HepG2 (cell line): ENCODE measurements at regions not wholly inside any gene's neighbourhood (a gene's known extent, or its start where the extent isn't known, plus 50 kb on each side); places are given as distances from the start of the nearest gene placed in this dataset.

ENCODE experiments used
- ATAC-seq: fragments of 200-7000 bp; cut with Tn5 transposase; 3 replicates; pipeline ENCODE4 v1.9.1; 2020; ENCODE audit warnings: mild to moderate bottlenecking, moderate library complexity
- BruUV-seq: library from RNA; stranded (reverse); fragments of 400-500 nt; replicated peaks from 2 replicates; lab custom pipeline; 2021; lab: Mats Ljungman, UMichigan
- CTCF ChIA-PET: fragments of 300-600 bp; formaldehyde crosslinking; extraction: SDS; loops from one replicate; lab custom pipeline; 2021; ENCODE audit warnings: low total read pairs, inconsistent platforms, low intra/inter-chr PET ratio; lab: Yijun Ruan, JAX
- POLR2A ChIA-PET: fragments of 350-600 bp; sonication (Branson Sonifier 250); formaldehyde crosslinking; loops from one replicate; lab custom pipeline; 2020; ENCODE audit warnings: antibody characterized with exemption, inconsistent platforms; lab: Yijun Ruan, JAX
- DNase-seq: peaks from one replicate; pipeline ENCODE4 v3.0.0-alpha.2; 2015; ENCODE audit warnings: low spot score
- FAIRE-seq: peaks from 3 replicates; lab custom pipeline; 2011; peaks lifted over from hg19 to GRCh38; lab: Jason Lieb, UNC
- H2AFZ ChIP-seq: one replicate; pipeline ENCODE4 v1.6.1; 2011; ENCODE audit warnings: low read length, inconsistent platforms
- H3K27ac ChIP-seq: fragments of 300-600 bp; 3 replicates; pipeline ENCODE4 v1.8.0; 2011; ENCODE audit warnings: mixed run types, mild to moderate bottlenecking, mixed read lengths, low read length, inconsistent platforms; ENCODE audit not compliant: insufficient read depth; ENCODE audit errors: extremely low read length
- H3K27me3 ChIP-seq, 2 experiments: fragments of 200-600 bp in 1 of 2; 2 replicates in 1 of 2; 3 replicates in 1 of 2; pipeline versions ENCODE4 v1.6.0 to v1.8.0; 2011; ENCODE audit warnings: low read length in 2 of 2, mild to moderate bottlenecking in 2 of 2, moderate library complexity in 2 of 2, inconsistent platforms in 1 of 2; ENCODE audit not compliant: insufficient read depth in 2 of 2, control insufficient read depth in 1 of 2
- H3K36me3 ChIP-seq, 2 experiments: fragments of 200-600 bp in 1 of 2; replicated peaks in 1 of 2; 2 replicates in 1 of 2; 3 replicates in 1 of 2; pipeline versions ENCODE4 v1.5.1 to v1.8.0; 2011; ENCODE audit warnings: low read length in 2 of 2, inconsistent platforms in 1 of 2; ENCODE audit not compliant: insufficient read depth in 2 of 2, control insufficient read depth in 1 of 2
- H3K4me1 ChIP-seq: 2 replicates; pipeline ENCODE4 v1.5.1; 2012; ENCODE audit warnings: low read length, inconsistent platforms; ENCODE audit not compliant: insufficient read depth
- H3K4me2 ChIP-seq: 2 replicates; pipeline ENCODE4 v1.6.0; 2011; ENCODE audit warnings: low read depth, low read length, inconsistent platforms
- H3K4me3 ChIP-seq, 3 experiments: fragments of 200-600 bp in 1 of 3; sonication (generic), shearing (Covaris generic) in 1 of 3; replicated peaks in 1 of 3; 2 replicates each; pipeline ENCODE4 v1.5.1; 2011 to 2016; ENCODE audit warnings: low read length in 3 of 3, inconsistent platforms in 2 of 3, low read depth in 2 of 3, mild to moderate bottlenecking in 2 of 3, control low read depth in 1 of 3, mixed read lengths in 1 of 3; ENCODE audit not compliant: insufficient read depth in 1 of 3
- H3K79me2 ChIP-seq: one replicate; pipeline ENCODE4 v1.6.1; 2011; ENCODE audit warnings: low read length, inconsistent platforms; ENCODE audit not compliant: insufficient read depth
- H3K9ac ChIP-seq: 2 replicates; pipeline ENCODE4 v1.6.0; 2011; ENCODE audit warnings: mild to moderate bottlenecking, low read depth, low read length, inconsistent platforms; ENCODE audit not compliant: insufficient read depth
- H3K9me3 ChIP-seq: 2 replicates; pipeline ENCODE4 v1.5.1; 2012; ENCODE audit warnings: mild to moderate bottlenecking, low read length
- H4K20me1 ChIP-seq: 2 replicates; pipeline ENCODE4 v1.6.0; 2011; ENCODE audit warnings: inconsistent platforms, mild to moderate bottlenecking, low read length, moderate library complexity; ENCODE audit not compliant: insufficient read depth
- ADNP ChIP-seq: sonication (generic); formaldehyde crosslinking; IDR thresholded peaks from 2 replicates; pipeline ENCODE4 v1.4.0; 2020; ENCODE audit warnings: missing genetic modification reagents
- EED ChIP-seq: sonication (generic); formaldehyde crosslinking; IDR thresholded peaks from 2 replicates; pipeline ENCODE4 v1.5.0; 2020; ENCODE audit warnings: mild to moderate bottlenecking, missing genetic modification reagents
- HDAC1 ChIP-seq: sonication (generic); formaldehyde crosslinking; IDR thresholded peaks from 2 replicates; pipeline ENCODE4 v1.5.1; 2020; ENCODE audit warnings: mild to moderate bottlenecking, missing genetic modification reagents
- HDAC2 ChIP-seq: sonication (generic); formaldehyde crosslinking; IDR thresholded peaks from 2 replicates; pipeline ENCODE4 v1.4.0; 2020; ENCODE audit warnings: missing genetic modification reagents
- MBD4 ChIP-seq: IDR thresholded peaks from 2 replicates; pipeline ENCODE4 v1.6.1; 2012; ENCODE audit warnings: low read length, inconsistent platforms, borderline replicate concordance
- POLR2AphosphoS2 ChIP-seq: IDR thresholded peaks from 2 replicates; pipeline ENCODE4 v1.6.1; 2011; ENCODE audit warnings: low read depth, low read length, improper control_type of control experiment
- PRMT3 ChIP-seq: sonication (generic); formaldehyde crosslinking; IDR thresholded peaks from 2 replicates; pipeline ENCODE4 v1.8.1; 2022; ENCODE audit warnings: low read depth, mild to moderate bottlenecking, moderate library complexity, missing genetic modification reagents, borderline replicate concordance
- TAF1 ChIP-seq: sonication (generic); formaldehyde crosslinking; IDR thresholded peaks from 2 replicates; pipeline ENCODE4 v1.4.0; 2020; ENCODE audit warnings: missing genetic modification reagents
- ZNF354B ChIP-seq: sonication (generic); formaldehyde crosslinking; IDR thresholded peaks from 2 replicates; pipeline ENCODE4 v1.8.0; 2022; ENCODE audit warnings: mild to moderate bottlenecking, missing genetic modification reagents
- ZNF562 ChIP-seq: sonication (generic); formaldehyde crosslinking; IDR thresholded peaks from 2 replicates; pipeline ENCODE4 v1.8.0; 2022; ENCODE audit warnings: missing genetic modification reagents, borderline replicate concordance
- ZNF607 ChIP-seq: sonication (generic); formaldehyde crosslinking; IDR thresholded peaks from 2 replicates; pipeline ENCODE4 v1.5.1; 2020; ENCODE audit warnings: missing genetic modification reagents, mild to moderate bottlenecking, borderline replicate concordance
- ZNF788 ChIP-seq: sonication (generic); formaldehyde crosslinking; IDR thresholded peaks from 2 replicates; pipeline ENCODE4 v1.5.0; 2020; ENCODE audit warnings: mild to moderate bottlenecking, missing genetic modification reagents, borderline replicate concordance
- WGBS: methylation state at CpG from one replicate; pipeline ENCODE4 v1.1.6; 2017; ENCODE audit warnings: low lambda C conversion rate; 5-methylcytosine and 5-hydroxymethylcytosine counted together
- in situ Hi-C: cut with HindIII; loops from 2 replicates; pipeline ENCODE4 v1.10.0; 2017; ENCODE audit warnings: low pct_unique_long_range_greater_than_20kb; ENCODE audit not compliant: extremely low pct_ligation_motif_present
- intact Hi-C: fragments of 100-400 bp; cut with micrococcal nuclease; formaldehyde crosslinking; loops from one replicate; pipeline ENCODE4 v1.10.0; 2022; ENCODE audit not compliant: unreplicated experiment
- TF ChIP-seq, protein P1 (sequence below): sonication (generic); formaldehyde crosslinking; IDR thresholded peaks from 2 replicates; pipeline ENCODE4 v1.5.1; 2020; ENCODE audit warnings: missing genetic modification reagents, mild to moderate bottlenecking, borderline replicate concordance
- TF ChIP-seq, protein P2 (sequence below): sonication (generic); formaldehyde crosslinking; IDR thresholded peaks from 2 replicates; pipeline ENCODE4 v1.8.0; 2022; ENCODE audit warnings: missing genetic modification reagents, mild to moderate bottlenecking, moderate library complexity, borderline replicate concordance

DNA sequence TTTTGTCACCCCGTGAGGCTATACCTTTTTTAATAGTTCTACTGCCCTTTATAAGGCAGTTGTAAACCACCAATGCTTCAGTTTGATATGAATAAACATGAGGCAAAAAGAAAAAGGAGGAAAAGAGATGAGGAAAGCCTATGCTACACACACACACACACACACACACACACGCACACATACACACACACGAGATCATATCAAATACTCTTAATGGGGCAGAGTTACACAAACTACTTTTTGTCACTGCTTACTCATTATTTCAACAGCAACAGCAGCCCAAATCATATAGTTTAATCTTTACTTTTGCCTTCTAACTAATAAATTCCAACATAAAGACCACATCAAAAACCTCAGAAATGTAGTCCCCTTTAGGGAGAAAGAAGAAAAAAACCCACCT lies 116.8 kb upstream of the PAM start:
- Histone ChIP-seq H3K79me2 (no peaks in the 10 kb centered on the region), H3K27ac (no peak overlapping the region), H3K27me3 (no peaks in the 10 kb centered on the region; a peak in 1 of 5 replicates), H3K36me3 (no peaks in the 10 kb centered on the region), H4K20me1 (no peaks in the 10 kb centered on the region), H3K4me1 (no peaks in the 10 kb centered on the region), H2AFZ (no peak overlapping the region), H3K4me2 (no peak overlapping the region), H3K4me3 (no peak overlapping the region), H3K9ac (no peak overlapping the region), H3K9me3 (no peaks in the 10 kb centered on the region)
- 50% methylated on average over 3 of the region's 3 CpGs for WGBS
- intact Hi-C loops (no loop called here), in situ Hi-C loops (no loop called here)
- ChIA-PET CTCF (no interaction called here), POLR2A (no interaction called here)
- no TSS peak for BruUV-seq
- DNase-seq (no peak), ATAC-seq (no peak), FAIRE-seq (no peak)
- no peak for TF ChIP-seq ZNF562
- no peak for TF ChIP-seq POLR2AphosphoS2
- TF ChIP-seq ADNP, result no peak
- TF ChIP-seq MBD4, result no peak
- TF ChIP-seq TAF1 (CRISPR knock-in tag), result no peak
- no peak for TF ChIP-seq PRMT3 (CRISPR knock-in tag)
- no peak for TF ChIP-seq ZNF788 (CRISPR knock-in tag)
- no peak for TF ChIP-seq ZNF354B (CRISPR knock-in tag)

DNA sequence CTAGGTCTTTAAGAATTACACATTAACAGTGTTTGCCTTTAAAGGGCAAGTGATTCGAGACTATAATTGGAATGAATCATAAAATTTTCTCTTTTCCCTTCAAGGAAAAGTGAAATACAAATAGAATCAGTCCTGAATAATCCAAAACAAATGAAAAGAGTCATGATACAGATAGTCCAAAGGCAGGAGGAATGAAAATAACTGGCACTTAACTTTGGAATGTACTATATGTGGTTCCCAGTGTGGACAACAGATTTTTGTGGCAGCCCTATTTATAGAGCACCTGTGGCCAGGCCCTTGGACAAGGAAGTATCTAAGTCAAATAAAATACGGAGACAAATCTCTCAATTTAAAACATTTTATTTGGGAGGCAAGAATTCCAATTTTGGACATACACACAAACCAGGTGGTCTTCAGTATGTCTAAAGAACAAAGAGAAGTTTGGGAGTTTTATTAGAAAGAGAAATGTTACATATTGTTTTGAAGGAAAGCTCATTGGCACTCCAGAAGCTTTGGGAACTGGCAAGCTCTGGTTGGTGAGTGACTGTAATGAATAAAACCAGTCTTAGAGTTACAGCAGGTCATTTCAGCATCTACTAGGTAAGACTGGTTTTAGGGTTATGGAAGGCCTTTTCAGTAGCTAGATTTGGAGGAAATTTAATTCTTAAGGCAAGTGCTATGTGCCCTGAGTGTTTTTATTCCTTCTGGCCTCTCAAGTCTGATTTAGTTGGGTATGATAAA lies 116.0 kb upstream of the PAM start:
- TF ChIP-seq, protein P1, sequence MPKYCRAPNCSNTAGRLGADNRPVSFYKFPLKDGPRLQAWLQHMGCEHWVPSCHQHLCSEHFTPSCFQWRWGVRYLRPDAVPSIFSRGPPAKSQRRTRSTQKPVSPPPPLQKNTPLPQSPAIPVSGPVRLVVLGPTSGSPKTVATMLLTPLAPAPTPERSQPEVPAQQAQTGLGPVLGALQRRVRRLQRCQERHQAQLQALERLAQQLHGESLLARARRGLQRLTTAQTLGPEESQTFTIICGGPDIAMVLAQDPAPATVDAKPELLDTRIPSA (CRISPR knock-in tag), result no peak
- TF ChIP-seq ZNF607 (CRISPR knock-in tag), result no peak
- TF ChIP-seq, protein P2, sequence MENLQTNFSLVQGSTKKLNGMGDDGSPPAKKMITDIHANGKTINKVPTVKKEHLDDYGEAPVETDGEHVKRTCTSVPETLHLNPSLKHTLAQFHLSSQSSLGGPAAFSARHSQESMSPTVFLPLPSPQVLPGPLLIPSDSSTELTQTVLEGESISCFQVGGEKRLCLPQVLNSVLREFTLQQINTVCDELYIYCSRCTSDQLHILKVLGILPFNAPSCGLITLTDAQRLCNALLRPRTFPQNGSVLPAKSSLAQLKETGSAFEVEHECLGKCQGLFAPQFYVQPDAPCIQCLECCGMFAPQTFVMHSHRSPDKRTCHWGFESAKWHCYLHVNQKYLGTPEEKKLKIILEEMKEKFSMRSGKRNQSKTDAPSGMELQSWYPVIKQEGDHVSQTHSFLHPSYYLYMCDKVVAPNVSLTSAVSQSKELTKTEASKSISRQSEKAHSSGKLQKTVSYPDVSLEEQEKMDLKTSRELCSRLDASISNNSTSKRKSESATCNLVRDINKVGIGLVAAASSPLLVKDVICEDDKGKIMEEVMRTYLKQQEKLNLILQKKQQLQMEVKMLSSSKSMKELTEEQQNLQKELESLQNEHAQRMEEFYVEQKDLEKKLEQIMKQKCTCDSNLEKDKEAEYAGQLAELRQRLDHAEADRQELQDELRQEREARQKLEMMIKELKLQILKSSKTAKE (CRISPR knock-in tag), result no peak
- TF ChIP-seq EED, result no peak
- TF ChIP-seq HDAC2 (CRISPR knock-in tag), result no peak
- TF ChIP-seq HDAC1 (CRISPR knock-in tag), result no peak
- Histone ChIP-seq H2AFZ (no peak overlapping the region), H3K27ac (no peak overlapping the region), H3K4me3 (no peak overlapping the region), H3K36me3 (no peaks in the 10 kb centered on the region), H3K79me2 (no peaks in the 10 kb centered on the region), H3K27me3 (no peaks in the 10 kb centered on the region; a peak in 1 of 5 replicates), H3K9me3 (no peaks in the 10 kb centered on the region), H3K4me1 (no peaks in the 10 kb centered on the region), H3K9ac (no peak overlapping the region), H4K20me1 (no peaks in the 10 kb centered on the region), H3K4me2 (no peak overlapping the region)
- 26% methylated on average over 2 of the region's 2 CpGs for WGBS
- POLR2A ChIA-PET, result no interaction called here
- FAIRE-seq, result no peak
- CTCF ChIA-PET, result no interaction called here
- no TSS peak for BruUV-seq
- no peak for DNase-seq
- in situ Hi-C loops, result no loop called here
- ATAC-seq, result no peak
- intact Hi-C loops, result no loop called here
